HG03457 (cell line): ENCODE measurements at regions not wholly inside any gene's neighbourhood (a gene's known extent, or its start where the extent isn't known, plus 50 kb on each side); places are given as distances from the start of the nearest gene placed in this dataset.
"Not testable (repeated sequence)": the region's sequence is repeated elsewhere in the genome, so short reads cannot be mapped to it uniquely, and the experiment has no call there.

Experiments
- ATAC-seq: cut with Tn5 transposase; IDR thresholded peaks from one replicate; pipeline ENCODE4 v1.9.1; 2021; ENCODE audit warnings: moderate number of reproducible peaks; ENCODE audit not compliant: unreplicated experiment

DNA sequence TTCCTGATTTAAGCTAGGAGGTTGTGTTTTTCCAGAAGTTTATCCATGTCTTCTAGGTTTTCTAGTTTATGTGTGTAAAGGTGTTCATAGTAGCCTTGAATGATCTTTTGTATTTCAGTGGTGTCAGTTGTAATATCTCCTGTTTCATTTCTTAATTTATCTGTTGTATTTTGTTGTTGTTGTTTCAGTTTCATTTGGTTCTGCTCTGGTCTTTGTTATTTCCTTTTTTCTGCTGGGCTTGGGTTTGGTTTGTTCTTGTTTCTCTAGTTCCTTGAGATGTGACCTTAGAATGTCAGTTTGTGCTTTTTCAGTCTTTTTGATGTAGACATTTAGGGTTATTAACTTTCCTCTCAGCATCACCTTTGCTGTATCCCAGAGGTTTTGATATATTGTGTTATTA is 62.8 kb downstream of the SCP2D1 start:
- ATAC-seq, result not testable (repeated sequence)

DNA sequence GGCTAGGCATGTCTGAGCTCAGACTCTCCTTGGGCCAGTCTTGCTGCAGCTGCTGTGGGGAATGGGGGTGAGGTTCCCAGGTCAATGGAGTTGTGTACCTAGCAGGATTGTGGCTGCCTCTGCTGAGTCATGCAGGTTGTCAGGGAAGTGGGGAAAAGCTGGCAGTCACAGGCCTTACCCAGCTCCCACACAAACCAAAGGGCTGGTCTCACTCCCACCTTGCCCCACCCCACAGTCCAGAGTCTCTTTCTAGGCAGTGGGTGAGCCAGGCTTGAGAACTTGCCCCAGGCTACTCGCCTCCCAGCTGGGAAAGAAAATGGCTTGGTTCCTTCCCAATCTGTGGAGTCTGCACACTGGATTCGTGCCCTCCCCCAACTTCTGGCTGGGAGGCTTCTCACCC is 65.7 kb downstream of the SCP2D1 start:
- ATAC-seq, result no peak

DNA sequence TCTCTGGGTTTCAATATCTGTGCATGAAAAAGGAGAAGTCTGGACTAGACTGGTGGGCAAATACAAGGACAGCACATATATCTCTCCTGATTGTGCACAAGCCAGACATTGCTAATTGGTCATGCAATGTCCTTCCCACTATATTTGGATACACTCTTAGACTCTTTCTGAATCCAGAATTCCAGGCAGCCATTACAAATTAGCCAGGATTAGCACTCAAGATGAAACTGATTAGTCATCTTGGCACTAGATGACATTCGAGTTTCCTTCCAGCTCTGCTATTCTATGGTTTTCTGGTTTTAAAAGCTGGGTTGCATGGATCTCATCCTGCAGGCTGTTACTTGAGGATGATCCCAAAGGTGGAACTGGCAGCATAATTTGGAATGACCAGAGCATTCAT is 73.2 kb downstream of the SCP2D1 start:
- ATAC-seq, result no peak

DNA sequence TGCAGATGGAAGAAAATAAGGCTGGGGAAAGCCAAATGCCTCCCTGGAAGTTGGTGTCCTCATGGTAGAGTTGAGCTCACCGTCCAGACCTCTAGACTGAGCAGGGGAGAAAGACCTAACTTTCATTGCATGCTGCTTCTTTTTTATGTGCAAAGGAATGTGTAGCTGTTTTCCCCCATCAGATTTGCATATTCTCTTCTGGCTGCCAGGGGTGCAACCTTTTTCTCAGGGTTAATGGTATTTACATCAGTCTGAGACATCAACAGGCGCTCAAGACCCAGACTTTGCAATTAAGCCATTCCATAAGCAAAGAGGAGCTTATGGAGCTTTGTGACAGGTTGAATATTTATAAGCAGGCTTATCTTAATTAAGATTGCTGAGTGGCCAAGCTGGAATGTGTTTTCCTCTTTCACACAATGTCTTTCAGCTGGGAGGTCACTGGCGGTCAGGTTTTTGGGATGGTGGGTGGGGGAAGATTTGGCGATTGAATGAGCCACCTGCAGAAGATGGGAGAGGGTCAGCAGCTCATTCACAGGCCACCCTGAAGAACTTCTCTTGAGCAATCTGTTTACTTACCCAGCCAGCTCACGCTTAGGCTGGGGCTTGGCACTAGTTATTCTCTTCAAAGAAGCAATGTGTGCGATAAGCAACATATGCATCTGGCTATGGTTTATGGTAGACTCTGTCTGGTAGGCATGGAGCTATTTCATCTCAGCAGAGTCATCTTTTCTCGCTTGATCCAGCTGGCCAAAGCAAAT is 88.6 kb downstream of the SCP2D1 start:
- no peak for ATAC-seq

DNA sequence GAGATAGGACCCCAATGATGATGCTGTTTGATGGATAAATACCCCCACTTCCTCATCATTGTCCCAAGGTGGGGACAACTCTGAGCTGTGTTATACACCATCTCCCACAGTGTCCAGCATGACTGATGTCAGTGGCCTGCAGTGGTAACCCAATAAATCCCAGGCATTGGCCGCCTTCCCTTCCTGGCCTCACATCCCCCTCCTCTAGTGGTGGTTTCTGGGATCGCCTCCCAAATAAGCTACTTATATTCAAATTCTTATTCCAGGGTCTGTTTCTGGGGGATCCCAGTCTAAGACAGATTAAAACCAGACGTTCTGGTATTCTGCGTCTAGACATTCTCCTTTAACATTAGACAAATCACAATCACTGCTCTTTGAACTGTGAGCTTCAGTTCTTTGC is 90.6 kb downstream of the SCP2D1 start:
- no peak for ATAC-seq

DNA sequence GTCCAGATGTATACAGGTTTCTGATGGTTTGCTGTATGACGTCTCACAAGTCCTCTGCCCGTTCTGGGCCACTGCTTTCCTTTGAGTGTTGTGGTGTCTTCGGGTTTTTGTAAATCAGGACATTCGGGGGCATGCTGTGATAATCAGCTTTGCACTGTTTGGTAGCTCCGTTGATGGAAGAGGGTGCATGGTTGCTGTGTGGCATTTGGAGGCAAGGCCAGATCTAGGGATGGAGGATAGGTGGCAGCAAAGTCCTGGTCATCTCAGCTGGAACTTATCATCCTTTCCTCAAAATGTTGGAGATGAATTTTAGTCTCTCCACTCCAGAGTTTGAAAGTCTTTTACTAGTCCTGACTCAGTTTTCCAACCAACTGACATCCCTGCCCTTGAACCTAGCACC is 91.0 kb downstream of the SCP2D1 start:
- ATAC-seq, result no peak

DNA sequence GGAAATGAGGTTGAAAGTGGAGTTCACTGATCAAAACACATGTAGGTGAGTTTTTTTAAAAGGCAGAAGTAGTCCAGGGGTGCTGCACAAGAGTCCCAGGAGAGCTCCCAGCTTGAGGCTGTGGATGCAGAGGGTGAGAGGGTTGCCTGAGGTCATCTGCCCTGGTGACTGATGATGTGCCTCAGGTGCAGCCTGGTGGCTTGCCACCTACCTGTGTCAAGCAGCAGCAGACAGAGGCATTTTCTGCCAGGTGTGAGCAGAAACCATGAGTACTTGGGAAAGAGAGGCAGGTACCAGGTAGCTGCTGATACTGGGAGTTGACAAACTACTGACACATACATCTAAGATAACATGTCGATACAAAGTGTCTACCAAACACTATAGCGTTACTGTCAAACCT is 92.5 kb downstream of the SCP2D1 start:
- no peak for ATAC-seq

DNA sequence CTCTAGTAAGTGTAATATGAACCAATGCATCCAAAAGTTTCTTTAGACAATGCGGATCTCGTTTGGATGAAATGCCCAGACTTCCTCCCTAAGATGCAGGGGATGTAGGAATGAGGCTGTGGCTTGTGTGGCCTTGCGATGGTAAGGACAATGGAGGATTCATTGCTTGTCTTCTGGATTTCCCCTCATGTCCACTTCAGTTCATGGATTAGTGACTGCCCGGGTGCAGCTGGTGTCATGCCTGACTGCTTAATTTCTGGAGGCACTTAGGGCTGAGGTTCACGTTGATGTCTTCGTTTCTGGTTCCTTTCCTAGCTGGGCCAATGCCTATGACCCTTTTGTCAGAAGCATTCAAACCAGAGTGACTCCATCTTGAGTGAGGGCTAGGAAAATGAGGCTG is 93.8 kb downstream of the SCP2D1 start:
- no peak for ATAC-seq

DNA sequence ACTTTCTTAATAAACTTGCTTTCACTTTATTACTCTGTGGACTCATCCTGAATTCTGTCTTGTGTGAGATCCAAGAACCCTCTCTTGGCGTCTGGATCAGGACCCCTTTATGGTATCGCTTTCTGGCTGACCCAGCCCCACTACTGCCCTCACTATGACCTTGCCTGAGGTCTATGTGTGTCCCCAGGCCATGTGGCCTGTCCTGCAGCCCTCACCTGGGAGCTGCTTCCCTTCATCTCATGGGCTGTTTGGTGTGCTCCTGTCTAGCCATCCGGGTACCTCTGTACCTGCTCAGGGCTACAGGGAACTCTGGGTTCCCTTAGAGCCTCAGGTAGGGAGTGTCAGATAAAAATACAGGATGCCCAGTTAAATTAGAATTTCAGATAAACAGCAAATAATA is 94.5 kb downstream of the SCP2D1 start:
- no peak for ATAC-seq

DNA sequence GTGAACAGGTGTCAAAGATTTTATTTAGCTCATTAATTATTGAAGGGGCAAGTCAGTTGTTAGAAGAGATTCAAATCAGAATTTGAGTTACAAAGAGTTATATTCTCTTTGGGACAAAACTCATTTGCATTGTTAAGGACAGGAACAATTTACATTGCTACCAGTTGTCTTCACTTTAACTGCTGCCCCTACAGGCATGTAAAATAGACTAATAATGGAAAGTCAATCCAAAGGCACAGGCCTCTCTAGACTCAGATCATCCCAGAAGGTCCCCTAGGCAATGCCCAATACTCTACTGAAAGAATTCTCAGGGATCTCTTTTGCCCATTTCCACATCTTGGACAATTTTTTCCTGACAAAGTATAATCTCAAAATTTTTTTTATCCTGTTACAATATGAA is 95.7 kb downstream of the SCP2D1 start:
- no peak for ATAC-seq

DNA sequence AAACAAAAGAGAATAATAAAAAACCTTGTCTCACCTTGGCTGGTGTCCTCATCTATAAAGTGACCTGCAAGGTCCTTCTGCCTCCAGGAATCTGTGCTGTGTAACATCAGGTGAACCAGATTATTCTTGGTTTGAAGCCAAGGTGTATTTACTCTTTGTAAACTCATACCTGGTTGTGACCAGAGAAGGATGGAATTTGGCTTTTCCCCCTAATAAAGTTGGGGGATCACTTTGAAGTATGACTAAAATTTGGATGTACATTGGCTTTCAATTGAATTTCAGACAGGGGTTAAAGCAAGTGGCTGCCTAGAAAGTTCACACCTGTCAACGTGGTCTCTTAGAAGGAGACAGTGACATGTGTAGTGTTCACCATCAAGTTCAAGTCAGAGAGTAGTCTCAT is 100.1 kb downstream of the SCP2D1 start:
- no peak for ATAC-seq

DNA sequence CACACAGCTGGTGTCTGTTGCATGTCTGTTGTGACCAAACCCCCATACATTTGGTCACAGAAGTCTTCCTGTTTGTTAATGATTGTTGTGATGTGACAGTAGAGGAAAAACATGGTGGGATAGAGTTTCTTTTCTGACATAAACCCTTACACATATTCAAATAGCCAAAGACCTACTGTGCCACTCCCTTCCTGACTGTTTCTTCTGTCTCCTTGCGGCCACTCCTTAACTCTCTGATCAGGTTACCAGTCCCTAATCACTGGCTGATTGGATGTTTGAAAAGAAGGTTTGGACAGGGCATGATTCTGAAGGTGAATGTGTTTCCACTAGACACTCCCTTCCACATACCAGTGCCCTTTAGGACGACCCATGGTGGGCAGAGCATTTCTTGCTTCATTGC is 101.2 kb downstream of the SCP2D1 start:
- no peak for ATAC-seq

DNA sequence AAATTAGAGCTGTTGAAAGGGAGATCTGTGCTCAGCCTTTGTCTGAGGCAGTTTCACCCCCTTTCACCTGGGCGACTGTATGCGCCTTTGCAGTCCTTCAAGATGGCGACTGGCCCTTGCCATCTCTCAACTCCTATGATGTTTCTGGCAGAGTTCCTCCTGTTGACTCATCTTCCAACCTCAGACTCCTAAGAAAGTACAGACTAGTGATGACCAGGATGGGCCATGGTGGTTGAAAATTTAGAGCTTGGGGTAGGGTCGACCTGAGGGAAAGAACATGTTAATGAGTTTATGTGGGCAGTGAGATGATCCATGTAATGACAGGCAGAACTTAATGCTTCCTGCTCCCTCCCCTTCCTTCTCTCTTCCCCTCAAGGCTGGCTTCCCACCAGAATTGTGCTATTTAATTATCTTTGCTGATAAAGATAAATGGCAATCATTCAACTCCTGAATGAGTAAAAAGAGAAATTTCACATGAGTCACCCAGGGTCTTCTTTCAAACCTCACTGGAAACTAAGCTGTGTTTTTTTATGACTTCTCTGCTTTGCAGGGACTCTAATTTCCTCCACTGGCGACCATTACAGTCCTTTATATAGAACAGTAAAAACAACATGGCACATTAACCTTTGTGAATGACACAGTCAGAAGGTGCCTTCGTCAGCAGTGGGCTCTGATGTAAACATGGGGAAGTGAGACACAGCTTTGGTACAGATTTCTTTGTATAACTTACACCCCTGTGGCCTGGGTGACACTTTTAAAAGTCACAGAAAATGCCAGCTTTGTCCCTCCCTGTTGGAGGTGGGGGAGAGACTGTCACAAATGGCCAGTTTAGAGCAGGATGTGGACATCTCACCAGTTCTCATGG is 103.5 kb downstream of the SCP2D1 start:
- ATAC-seq, result no peak

DNA sequence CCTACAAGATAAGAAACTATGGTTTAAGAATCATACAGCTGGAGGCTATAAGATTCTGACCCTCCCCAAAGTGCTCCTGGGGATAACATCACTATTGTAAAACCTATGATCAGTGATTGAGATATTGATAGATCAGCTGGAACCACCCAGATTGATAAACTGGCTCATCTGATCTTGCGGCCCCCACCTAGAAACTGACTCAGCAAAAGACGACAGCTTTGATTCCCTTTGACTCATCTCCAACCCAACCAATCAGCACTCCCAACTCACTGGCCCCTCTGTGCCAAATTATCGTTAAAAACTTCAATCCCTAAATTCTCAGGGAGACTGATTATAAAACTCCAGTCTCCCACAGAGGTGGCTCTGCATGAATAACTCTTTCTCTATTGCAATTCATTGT is 106.4 kb downstream of the SCP2D1 start:
- no peak for ATAC-seq

DNA sequence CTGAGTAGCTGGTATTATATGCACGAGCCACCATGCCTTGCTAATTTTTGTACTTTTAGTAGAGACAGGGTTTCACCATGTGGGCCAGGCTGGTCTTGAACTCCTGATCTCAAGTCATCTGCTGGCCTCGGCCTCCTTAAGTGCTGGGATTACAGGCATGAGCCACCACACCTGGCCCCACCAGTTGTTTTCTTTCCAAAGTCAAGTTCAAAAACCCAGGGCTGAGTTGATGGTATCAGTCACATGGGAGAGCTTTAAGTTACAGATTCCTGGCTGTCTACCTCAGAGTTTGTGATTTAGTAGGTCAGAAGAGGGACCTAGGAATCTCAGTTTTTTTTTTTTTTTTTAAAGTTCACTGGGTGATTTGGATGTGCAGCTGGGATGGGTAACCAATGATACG is 107.7 kb downstream of the SCP2D1 start:
- no peak for ATAC-seq

DNA sequence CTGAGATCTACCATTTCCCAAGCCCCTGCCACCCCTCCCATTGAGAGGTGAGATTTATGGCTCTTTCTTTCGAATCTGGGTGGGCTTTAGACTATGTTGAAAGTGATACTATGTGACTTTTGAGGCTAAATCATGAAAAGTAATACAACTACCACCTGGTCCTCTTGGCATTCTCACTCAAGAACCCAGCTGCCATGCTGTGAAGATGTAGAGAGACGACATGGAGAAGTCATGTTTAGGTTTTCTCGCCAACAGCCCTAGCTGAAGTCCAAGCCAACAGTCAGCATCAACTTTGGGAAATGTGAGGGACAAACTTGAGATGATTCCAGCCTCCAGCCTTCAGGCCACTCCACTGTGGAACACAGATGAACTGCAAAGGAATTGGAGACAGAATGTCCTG is 108.7 kb downstream of the SCP2D1 start:
- ATAC-seq, result no peak

DNA sequence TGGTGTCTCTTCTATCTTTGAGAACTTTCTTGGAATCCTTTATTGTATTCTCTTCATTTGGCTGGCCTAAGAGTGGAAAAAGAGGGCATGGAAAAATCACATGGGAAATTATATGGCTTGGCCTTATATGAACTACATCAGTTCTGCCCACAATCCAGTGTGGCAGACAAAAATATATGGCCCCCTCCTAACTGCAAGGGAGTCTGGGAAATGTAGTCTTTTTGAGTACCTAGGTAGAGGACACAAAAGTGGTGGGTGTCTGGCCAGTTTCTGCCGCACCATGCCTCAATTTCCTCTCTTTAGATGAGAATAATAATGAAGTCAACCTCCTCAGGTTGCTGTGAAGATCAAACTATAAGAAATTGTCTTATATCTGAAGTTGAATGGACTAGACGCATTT is 109.3 kb downstream of the SCP2D1 start:
- no peak for ATAC-seq

DNA sequence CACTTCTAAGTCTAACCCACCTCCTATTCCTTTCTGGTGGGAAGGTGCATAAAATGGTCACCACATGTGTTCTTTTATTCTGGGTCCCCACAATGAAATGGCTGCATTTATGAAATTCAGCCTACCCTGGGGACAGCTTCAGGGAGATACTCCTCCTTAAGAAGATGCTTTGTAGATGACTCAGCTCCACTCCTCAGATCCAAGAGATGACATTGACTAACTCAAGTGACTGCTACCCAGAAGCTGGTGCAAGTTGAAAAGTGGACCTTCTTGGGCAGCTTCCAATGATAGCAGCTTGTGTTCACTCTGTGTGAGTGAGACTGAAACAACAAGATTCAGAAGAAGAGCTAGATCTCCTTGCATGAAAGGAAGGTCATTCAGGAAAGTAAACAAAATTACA is 113.4 kb downstream of the SCP2D1 start:
- no peak for ATAC-seq

DNA sequence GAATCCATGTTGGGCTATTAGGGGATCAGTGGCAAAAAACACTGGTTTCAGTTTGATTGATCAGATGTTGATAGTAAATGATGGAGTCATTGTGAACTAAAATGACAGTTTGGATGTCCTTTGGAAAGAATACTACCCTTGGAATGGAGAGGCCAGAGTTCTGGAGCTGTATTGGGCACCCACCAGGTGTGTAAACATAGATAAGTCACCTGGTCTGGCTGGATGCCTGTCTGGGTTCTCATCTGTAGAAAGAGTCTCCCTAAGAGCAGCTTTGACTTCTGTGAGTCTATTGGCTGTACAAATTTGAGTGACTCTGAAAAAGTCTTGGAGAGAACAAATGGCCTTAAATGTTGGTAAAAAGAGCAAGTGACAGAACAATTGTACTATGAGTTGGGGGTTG is 115.0 kb downstream of the SCP2D1 start:
- ATAC-seq, result no peak

DNA sequence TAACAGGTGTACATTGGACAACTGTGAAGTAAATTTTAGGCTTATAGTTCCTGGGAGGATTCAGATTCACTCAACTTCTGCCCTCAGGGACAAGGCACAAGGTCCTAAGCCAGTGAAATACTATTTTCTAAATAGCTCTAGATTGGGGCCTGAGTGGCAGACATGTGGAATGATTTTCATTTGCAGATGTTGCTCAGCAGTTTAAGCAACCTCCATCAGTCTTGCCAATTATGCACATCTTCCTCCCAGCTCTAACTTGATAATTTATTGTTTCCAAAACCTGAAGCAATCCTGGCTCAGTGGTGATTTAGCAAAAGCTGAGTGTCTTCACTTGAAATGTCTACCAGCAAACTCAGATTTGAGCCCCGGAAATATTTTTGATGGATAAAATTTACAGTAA is 116.2 kb downstream of the SCP2D1 start:
- no peak for ATAC-seq

DNA sequence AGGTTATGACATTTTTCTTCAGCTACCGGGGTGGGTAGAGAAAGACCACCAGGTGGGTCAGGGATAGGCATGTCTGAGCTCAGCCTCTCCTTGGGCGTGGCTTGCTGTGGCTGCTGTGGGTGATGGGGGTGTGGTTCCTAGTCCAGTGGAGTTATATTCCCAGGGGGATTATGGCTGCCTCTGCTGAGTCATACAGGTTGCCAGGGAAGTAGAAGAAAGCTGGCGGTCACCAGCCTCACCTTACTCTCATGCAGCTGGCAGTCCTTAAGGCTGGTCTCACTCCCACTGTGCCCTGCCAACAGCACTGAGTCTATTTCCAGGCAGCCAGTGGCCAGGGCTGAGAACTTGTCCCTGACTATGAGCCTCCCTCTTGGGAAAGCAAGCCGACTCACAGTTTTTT is 130.0 kb downstream of the SCP2D1 start:
- ATAC-seq, result no peak

DNA sequence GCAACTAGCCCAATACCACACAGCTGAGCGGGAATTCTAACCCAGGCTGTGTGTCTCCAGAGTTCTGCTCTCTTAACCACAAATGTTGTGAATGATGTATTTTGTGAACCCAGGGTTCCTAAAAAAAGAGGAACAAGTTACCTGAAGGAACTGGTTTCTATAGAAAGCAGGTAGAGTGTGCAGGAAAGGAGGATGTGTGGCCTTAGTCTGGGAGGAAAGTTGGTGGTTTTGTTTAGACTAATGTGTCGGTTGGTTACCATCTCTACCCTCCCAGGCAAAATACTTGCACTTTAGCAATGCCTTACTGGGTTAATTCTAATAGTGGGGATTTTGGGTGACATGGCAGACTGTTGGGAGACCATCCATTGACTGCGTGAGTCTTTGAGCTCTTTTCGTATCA is 143.3 kb downstream of the SCP2D1 start:
- no peak for ATAC-seq
